Naive thymus-derived CD8-positive, alpha-beta T cell (primary cell): ENCODE measurements at regions not wholly inside any gene's neighbourhood (a gene's known extent, or its start where the extent isn't known, plus 50 kb on each side); places are given as distances from the start of the nearest gene placed in this dataset.
A peak's percentile ranks its signal among the peaks of the same experiment; 100 is the strongest.

Experiments
- ATAC-seq, 2 donors: fragments of 150-1000 bp; cut with Tn5 transposase in 1 of 2; sonication (Bioruptor Pico), chemical (Tn5 transposase) in 1 of 2; 1 replicate in 1 of 2; 2 replicates in 1 of 2; pipeline ENCODE4 v1.10.0; 2021; ENCODE audit warnings: mild to moderate bottlenecking in 2 of 2, moderate library complexity in 2 of 2
- POLR2A ChIA-PET: fragments of 350-600 bp; sonication (Branson Sonifier 250); formaldehyde crosslinking; loops from one replicate; lab custom pipeline; 2021; ENCODE audit warnings: antibody characterized with exemption; lab: Charles Lee
- DNase-seq, 10 donors: peaks; one replicate each; pipeline versions ENCODE4 v3.0.0 to v3.0.0-alpha.2; 2020 to 2022
- H3K27ac Mint-ChIP-seq, 10 donors: one replicate each; pipeline ENCODE4 v1.8.0; 2020 to 2022; ENCODE audit warnings: mild to moderate bottlenecking in 10 of 10, mixed read lengths in 10 of 10, moderate library complexity in 4 of 10, inconsistent platforms in 1 of 10
- H3K27me3 Mint-ChIP-seq, 5 donors: one replicate each; pipeline ENCODE4 v1.8.0; 2021 to 2022; ENCODE audit warnings: mixed read lengths in 5 of 5
- H3K36me3 Mint-ChIP-seq, 3 donors: one replicate each; pipeline ENCODE4 v1.8.0; 2020 to 2022; ENCODE audit warnings: mixed read lengths in 3 of 3, mild to moderate bottlenecking in 2 of 3, inconsistent platforms in 1 of 3
- H3K4me1 Mint-ChIP-seq, 4 donors: one replicate each; pipeline ENCODE4 v1.8.0; 2021 to 2022; ENCODE audit warnings: mixed read lengths in 4 of 4
- H3K4me3 Mint-ChIP-seq, 10 donors: one replicate each; pipeline ENCODE4 v1.8.0; 2020 to 2022; ENCODE audit warnings: mild to moderate bottlenecking in 10 of 10, mixed read lengths in 10 of 10, moderate library complexity in 6 of 10, inconsistent platforms in 1 of 10
- H3K9me3 Mint-ChIP-seq, 9 donors: one replicate each; pipeline ENCODE4 v1.8.0; 2020 to 2022; ENCODE audit warnings: mixed read lengths in 9 of 9, mild to moderate bottlenecking in 3 of 9, inconsistent platforms in 1 of 9, moderate library complexity in 1 of 9

- Mint-ChIP-seq H3K27ac (no peak overlapping the region), H3K27me3 (peaks cover 0 to 7% (median 0%) of the 10 kb centered on the region in 5 donors), H3K4me3 (no peak overlapping the region), H3K9me3 (peaks cover 0 to 3% (median 0%) of the 10 kb centered on the region in 9 donors), H3K4me1 (peaks cover 0 to 6% (median 1%) of the 10 kb centered on the region in 4 donors), H3K36me3 (no peaks in the 10 kb centered on the region)
- DNase-seq (no peak), ATAC-seq (no peak)
- POLR2A ChIA-PET = no interaction called here
These were observed 703.7 kb downstream of the UQCRFS1 start for GRCh38 chr19:28509079-28509895.

DNA sequence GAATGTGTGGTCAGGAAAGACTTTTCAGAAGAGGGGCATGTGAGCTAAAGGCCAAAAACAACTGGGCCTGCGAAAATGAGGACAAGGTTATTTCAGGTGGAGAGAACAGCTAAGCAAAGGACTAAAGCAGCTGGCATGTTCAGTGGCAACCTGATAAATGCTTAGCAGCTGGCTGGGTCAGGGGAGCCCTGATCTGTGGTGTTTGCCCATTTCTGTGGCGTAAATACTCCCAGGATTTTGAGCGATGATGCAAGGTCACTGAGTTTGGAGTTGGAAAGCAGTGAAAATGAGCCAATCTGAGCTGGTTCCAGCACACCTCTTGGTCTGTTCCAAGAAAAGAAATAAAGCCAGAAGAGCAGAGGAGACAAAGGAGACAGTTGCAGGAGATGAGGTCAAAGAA lies 704.3 kb downstream of the UQCRFS1 start:
- peaks cover 0 to 10% (median 2%) of the 10 kb centered on the region in 4 donors for H3K4me1 Mint-ChIP-seq

DNA sequence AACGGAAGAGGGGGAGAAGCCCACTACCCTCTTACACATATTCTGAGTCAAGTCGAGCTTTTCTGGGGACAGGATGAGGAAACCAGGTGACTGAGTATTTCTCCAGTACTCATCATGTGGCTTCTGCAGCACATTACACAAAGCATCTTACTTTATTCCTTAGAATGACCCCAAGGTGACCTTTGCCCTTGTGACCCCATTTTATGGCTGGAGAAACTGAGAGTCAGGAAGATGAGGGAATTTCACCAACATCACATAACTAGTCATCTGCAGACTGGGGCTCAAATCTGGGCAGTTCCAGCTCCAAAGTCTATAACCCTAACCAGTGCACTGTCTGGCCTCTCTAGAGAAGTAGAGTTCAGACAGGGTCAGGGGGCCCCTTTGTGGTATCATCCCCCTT lies 707.0 kb downstream of the UQCRFS1 start:
- H3K4me1 Mint-ChIP-seq = peaks cover 6 to 34% (median 17%) of the 10 kb centered on the region in 4 donors

More for the DNA sequence above, 704.3 kb downstream of the UQCRFS1 start:
- H3K27ac Mint-ChIP-seq = peak overlapping the region in 1 of 10 donors; percentile 3
- H3K27me3 Mint-ChIP-seq = peaks cover 0 to 7% (median 0%) of the 10 kb centered on the region in 5 donors
- POLR2A ChIA-PET = no interaction called here
- ATAC-seq (no peak), DNase-seq (no peak)
- peaks cover 0 to 3% (median 0%) of the 10 kb centered on the region in 9 donors for H3K9me3 Mint-ChIP-seq
- H3K4me3 Mint-ChIP-seq = no peak overlapping the region
- no peaks in the 10 kb centered on the region for H3K36me3 Mint-ChIP-seq

DNA sequence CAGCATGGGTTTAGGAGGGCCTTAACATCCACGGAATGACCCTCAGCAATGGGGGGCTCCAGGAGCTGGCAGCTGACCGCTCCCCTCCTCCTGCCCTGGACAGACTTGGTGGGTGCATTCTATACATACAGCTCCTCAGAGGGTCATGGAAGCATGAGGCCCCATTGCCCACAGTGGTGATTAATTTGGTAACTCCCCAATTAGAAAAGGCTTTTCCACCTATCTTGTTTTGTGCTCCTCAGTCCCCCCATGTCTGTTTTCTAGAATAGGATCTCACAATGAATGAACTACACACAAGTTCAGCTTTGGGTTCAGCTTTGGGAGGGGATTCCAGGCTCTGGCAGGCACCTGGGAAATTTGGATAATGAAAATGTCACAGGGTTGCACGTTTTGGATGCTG lies 707.8 kb downstream of the UQCRFS1 start:
- H3K36me3 Mint-ChIP-seq = no peaks in the 10 kb centered on the region
- peak overlapping the region in 1 of 10 donors; percentile 10 for H3K27ac Mint-ChIP-seq
- POLR2A ChIA-PET = no interaction called here
- H3K9me3 Mint-ChIP-seq = peaks cover 0 to under 1% (median 0%) of the 10 kb centered on the region in 9 donors
- peaks cover 0 to 4% (median 0%) of the 10 kb centered on the region in 5 donors for H3K27me3 Mint-ChIP-seq
- H3K4me3 Mint-ChIP-seq = no peak overlapping the region
- peaks cover 6 to 37% (median 21%) of the 10 kb centered on the region in 4 donors for H3K4me1 Mint-ChIP-seq
- DNase-seq = no peak
- ATAC-seq = no peak

More for the DNA sequence above, 707.0 kb downstream of the UQCRFS1 start:
- peak overlapping the region in 1 of 10 donors; percentile 46 for H3K27ac Mint-ChIP-seq
- ATAC-seq (no peak), DNase-seq (no peak)
- H3K27me3 Mint-ChIP-seq = peaks cover 0 to 7% (median 0%) of the 10 kb centered on the region in 5 donors
- H3K4me3 Mint-ChIP-seq = no peak overlapping the region
- H3K9me3 Mint-ChIP-seq = peaks cover 0 to 3% (median 0%) of the 10 kb centered on the region in 9 donors
- POLR2A ChIA-PET = no interaction called here
- no peaks in the 10 kb centered on the region for H3K36me3 Mint-ChIP-seq

DNA sequence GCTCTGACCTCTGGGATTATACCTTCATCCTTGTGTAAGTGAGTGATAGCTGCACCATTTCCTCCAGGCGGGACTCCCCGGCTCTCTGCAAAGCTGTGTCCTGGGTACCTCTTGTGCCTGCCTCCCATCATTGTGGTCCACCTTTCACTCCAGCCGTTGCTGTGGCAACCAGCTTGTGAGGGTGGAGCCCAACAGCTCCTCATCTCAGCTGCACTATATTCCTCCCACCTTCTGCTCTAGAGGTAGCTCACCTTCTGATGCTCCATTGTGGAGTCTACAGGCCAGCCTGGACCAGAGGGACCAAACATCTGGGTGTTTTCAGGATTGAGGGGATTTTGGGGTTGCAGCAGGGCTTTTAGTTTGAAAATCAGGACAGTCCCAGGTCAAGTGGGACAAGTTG lies 708.2 kb downstream of the UQCRFS1 start:
- H3K4me3 Mint-ChIP-seq = no peak overlapping the region
- H3K9me3 Mint-ChIP-seq = no peaks in the 10 kb centered on the region
- H3K27ac Mint-ChIP-seq = peak overlapping the region in 1 of 10 donors; percentile 68
- H3K36me3 Mint-ChIP-seq = no peaks in the 10 kb centered on the region
- ATAC-seq (no peak), DNase-seq (no peak)
- peaks cover 6 to 41% (median 22%) of the 10 kb centered on the region in 4 donors for H3K4me1 Mint-ChIP-seq
- POLR2A ChIA-PET = no interaction called here
- peaks cover 0 to 1% (median 0%) of the 10 kb centered on the region in 5 donors for H3K27me3 Mint-ChIP-seq

DNA sequence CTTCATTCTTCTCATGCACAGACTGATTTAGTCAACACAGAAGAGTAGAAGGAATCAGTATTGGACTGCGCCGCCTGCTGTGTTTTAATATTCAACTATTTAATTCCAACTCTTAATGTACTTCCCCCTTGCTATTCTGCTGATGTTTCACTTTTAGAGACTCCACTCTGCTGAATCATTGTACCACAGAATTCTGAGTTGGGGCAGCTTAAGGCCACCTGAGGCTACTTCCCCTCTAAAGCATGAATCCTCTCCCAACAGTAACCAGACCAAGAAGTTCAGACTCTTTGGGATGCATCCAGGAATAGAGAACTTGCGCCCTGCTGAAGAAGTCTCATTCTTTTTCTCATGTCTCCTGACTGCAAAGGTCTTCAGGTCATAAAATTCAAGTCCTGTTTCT lies 708.8 kb downstream of the UQCRFS1 start:
- Mint-ChIP-seq H3K4me1 (peaks cover 6 to 45% (median 23%) of the 10 kb centered on the region in 4 donors), H3K9me3 (no peaks in the 10 kb centered on the region), H3K4me3 (no peak overlapping the region), H3K27me3 (no peaks in the 10 kb centered on the region), H3K36me3 (no peaks in the 10 kb centered on the region), H3K27ac (peak overlapping the region in 2 of 10 donors; percentile 3 to 56)
- ATAC-seq (no peak), DNase-seq (no peak)
- POLR2A ChIA-PET = no interaction called here

DNA sequence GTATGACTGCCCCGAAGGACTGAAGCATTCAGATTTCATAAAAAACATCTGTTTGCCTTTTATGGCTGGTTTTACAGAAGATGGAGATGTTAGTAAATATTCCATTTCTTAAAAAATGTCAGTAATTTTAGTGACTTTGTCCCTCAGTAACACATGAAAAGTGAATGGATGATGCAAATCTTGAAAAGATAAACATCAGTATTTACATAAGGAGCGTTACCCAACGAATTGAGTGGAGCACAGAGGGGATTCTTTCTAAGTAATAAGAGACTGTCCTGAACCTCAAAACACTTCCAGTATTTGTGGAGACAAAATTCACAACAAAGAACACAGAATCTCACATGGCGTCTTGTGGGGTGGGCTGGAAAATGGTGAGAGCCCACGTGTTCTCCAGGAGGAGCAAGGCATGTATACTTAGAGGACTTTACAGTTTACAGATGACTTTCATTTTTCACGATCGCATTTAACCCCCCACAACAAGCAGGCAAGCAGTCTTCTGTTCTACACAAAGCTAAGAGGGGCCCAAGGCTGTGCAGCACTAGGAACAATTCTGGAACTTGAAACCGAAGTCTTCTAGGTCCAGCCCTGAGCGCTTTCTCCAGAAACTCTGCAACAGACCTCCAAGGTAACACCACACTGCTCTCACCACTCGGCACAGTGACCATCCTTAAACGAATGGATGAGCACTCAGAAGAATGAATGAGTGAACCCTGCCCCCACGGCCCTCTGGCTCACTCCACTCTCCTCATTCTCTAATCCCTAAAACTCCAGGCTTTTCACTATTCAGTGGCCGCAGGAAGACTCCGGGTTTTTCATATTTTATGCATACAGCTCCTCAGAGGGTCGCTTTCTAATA lies 709.8 kb downstream of the UQCRFS1 start:
- Mint-ChIP-seq H3K27me3 (no peaks in the 10 kb centered on the region), H3K4me3 (no peak overlapping the region), H3K4me1 (peaks cover 6 to 52% (median 23%) of the 10 kb centered on the region in 4 donors), H3K27ac (peak overlapping the region in 1 of 10 donors; percentile 77), H3K9me3 (no peaks in the 10 kb centered on the region), H3K36me3 (no peaks in the 10 kb centered on the region)
- DNase-seq = no peak
- ATAC-seq = no peak
- POLR2A ChIA-PET = no interaction called here

GRCh38 chr19:28501976-28502375 lies 711.0 kb downstream of the UQCRFS1 start:
- H3K4me3 Mint-ChIP-seq = peak overlapping the region in 3 of 10 donors; percentile 1 to 40 (median 31)
- H3K4me1 Mint-ChIP-seq = peaks cover 6 to 52% (median 23%) of the 10 kb centered on the region in 4 donors
- H3K27ac Mint-ChIP-seq = peak overlapping the region in 5 of 10 donors; percentile 11 to 94 (median 73)
- H3K27me3 Mint-ChIP-seq = no peaks in the 10 kb centered on the region
- peak in 2 of 10 donors; percentile 4 to 14 for DNase-seq
- H3K9me3 Mint-ChIP-seq = peaks cover 0 to 3% (median 0%) of the 10 kb centered on the region in 9 donors
- POLR2A ChIA-PET = interaction anchor here (0.6 kb wide), 1 partner anchor 13 kb away, joined by 4 read pairs; no protein-coding TSS in a partner anchor
- H3K36me3 Mint-ChIP-seq = no peaks in the 10 kb centered on the region
- peak in 1 of 2 donors; percentile 25 for ATAC-seq

- H3K27ac Mint-ChIP-seq = peak overlapping the region in 9 of 10 donors; percentile 39 to 94 (median 68)
- no peaks in the 10 kb centered on the region for H3K27me3 Mint-ChIP-seq
- POLR2A ChIA-PET = no interaction called here
- H3K36me3 Mint-ChIP-seq = no peaks in the 10 kb centered on the region
- peaks cover 0 to 3% (median 0%) of the 10 kb centered on the region in 9 donors for H3K9me3 Mint-ChIP-seq
- H3K4me3 Mint-ChIP-seq = peak overlapping the region in 4 of 10 donors; percentile 4 to 83 (median 42)
- DNase-seq (peak in 2 of 10 donors; percentile 4 to 25), ATAC-seq (no peak)
- peaks cover 6 to 52% (median 23%) of the 10 kb centered on the region in 4 donors for H3K4me1 Mint-ChIP-seq
These were observed 711.8 kb downstream of the UQCRFS1 start for GRCh38 chr19:28500982-28501630.

DNA sequence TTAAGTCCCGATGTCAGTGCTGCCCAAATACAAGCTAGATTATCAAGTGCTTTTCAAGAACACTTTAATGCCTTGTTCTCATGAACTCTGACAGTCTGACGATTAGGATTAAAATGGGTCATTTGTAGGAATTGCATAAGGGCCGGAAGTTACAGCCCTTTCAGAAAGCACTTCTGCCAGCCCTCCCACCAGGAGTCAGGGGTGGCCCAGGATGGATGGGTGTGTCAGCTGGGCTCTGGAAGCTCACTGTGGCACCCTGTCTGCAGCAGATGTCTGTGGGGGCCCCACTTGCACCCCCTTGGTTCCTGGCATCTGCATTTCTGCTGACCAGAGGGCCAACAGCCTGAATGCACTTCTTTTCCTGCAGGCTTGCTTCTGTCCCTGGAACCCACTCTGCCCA lies 712.7 kb downstream of the UQCRFS1 start:
- ATAC-seq (no peak), DNase-seq (no peak)
- Mint-ChIP-seq H3K27me3 (no peaks in the 10 kb centered on the region), H3K4me1 (peaks cover 6 to 52% (median 23%) of the 10 kb centered on the region in 4 donors), H3K27ac (peak overlapping the region in 2 of 10 donors; percentile 45 to 94), H3K4me3 (peak overlapping the region in 1 of 10 donors; percentile 83), H3K9me3 (peaks cover 0 to 3% (median 0%) of the 10 kb centered on the region in 9 donors), H3K36me3 (no peaks in the 10 kb centered on the region)
- POLR2A ChIA-PET = no interaction called here

DNA sequence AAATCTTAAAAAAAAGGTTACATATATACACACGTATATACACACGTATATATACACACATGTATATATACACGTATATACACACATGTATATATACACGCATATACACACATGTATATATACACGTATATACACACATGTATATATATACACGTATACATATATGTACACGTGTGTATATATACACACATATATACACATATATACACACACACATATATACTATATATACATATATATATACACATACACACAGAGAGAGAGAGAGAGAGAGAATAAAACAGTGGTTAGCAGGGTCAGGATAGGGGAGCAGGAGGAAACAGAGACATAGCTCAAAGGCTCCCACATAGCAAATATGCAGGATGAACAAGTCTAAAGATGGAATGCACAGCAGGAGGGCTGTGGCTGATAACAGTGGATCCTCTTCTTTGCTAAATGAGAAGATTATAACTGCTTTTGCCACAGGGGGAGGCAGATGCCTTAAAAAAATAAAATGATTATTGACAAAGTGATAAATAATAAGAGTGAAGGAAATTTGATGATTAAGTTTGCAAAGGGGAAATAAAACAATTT lies 714.5 kb downstream of the UQCRFS1 start:
- Mint-ChIP-seq H3K27ac (peak overlapping the region in 1 of 10 donors; percentile 87), H3K36me3 (no peaks in the 10 kb centered on the region), H3K4me3 (no peak overlapping the region), H3K27me3 (no peaks in the 10 kb centered on the region), H3K4me1 (peaks cover 3 to 40% (median 21%) of the 10 kb centered on the region in 4 donors), H3K9me3 (peaks cover 0 to 6% (median 0%) of the 10 kb centered on the region in 9 donors)
- ATAC-seq (no peak), DNase-seq (no peak)
- POLR2A ChIA-PET = no interaction called here

DNA sequence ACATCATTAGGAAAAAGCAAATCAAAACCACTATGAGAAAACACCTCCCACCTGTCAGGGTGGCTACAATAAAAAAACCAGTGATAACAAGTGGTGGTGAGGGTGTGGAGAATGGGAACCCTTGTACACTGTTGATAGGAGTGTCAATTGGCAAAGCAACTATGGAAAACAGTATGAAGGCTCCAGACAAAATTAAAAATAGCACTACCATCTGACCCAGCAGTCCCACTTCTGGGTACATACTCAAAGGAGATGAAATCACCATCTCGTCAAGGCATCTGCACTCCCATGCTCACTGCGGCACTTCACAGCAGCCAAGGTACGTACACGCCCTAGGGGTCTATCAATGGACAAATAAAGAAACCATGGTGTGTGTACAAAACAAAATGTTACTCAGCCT lies 715.1 kb downstream of the UQCRFS1 start:
- no peak overlapping the region for H3K4me3 Mint-ChIP-seq
- H3K27me3 Mint-ChIP-seq = no peaks in the 10 kb centered on the region
- H3K36me3 Mint-ChIP-seq = no peaks in the 10 kb centered on the region
- H3K9me3 Mint-ChIP-seq = peaks cover 0 to 6% (median 0%) of the 10 kb centered on the region in 9 donors
- DNase-seq = no peak
- POLR2A ChIA-PET = no interaction called here
- no peak for ATAC-seq
- peaks cover 3 to 35% (median 20%) of the 10 kb centered on the region in 4 donors for H3K4me1 Mint-ChIP-seq
- H3K27ac Mint-ChIP-seq = peak overlapping the region in 1 of 10 donors; percentile 10
